NCI-H1105 (cell line): ENCODE measurements at regions not wholly inside any gene's neighbourhood (a gene's known extent, or its start where the extent isn't known, plus 50 kb on each side); places are given as distances from the start of the nearest gene placed in this dataset.
"Not testable (repeated sequence)": the region's sequence is repeated elsewhere in the genome, so short reads cannot be mapped to it uniquely, and the experiment has no call there.

ENCODE experiments used
- DNase-seq: peaks from one replicate; lab custom pipeline; 2025; lab: John Stamatoyannopoulos, UW

GRCh38 chr10:9390516-9390915, 1336.0 kb downstream of the GATA3 start:
- DNase-seq, result no peak

- DNase-seq, result no peak
These were observed 1344.9 kb downstream of the GATA3 start for GRCh38 chr10:9399275-9399983.

DNA sequence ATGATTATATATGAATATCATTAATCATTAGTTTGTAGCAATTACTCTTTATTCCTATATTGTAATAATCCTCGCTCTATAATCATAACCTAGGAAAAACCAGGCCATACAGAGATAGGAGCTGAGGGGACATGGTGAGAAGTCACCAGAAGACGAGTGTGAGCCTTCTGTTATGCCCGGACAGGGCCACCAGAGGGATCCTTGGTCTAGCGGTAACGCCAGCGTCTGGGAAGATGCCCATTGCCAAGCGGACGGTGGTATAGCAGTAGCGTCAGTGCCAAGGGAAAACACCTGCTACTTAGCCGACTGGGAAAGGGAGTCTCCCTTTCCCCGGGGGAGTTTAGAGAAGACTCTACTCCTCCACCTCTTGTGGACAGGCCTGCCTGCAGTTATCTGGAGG, 1347.6 kb downstream of the GATA3 start:
- DNase-seq, result not testable (repeated sequence)

DNA sequence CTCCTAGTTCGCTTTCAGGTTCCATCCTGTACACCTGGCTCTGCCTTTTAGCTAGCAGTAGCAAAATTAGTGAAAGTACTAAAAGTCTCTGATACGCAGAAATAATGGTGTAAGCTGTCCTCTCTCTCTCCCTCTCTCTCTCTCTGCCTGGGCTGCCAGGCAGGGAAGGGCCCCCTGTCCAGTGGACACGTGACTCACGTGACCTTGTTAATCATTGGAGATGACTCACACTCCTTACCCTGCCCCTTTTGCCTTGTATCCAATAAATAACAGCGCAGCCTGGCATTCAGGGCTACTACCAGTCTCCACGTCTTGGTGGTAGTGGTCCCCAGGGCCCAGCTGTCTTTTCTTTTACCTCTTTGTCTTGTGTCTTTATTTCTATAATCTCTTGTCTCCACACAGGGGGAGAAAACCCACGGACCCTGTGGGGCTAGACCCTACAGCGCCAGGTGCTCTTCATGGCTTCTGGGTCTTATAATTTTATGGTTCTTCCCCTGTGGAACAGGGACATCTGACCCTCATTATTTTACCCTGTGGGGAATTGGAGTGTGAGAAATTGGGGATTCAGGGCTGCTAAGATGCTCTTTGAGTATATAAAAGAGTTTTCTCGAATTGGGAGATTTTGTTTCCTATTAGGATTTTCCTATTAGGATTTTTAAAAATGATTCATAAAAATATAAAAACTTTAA, 1348.2 kb downstream of the GATA3 start:
- not testable (repeated sequence) for DNase-seq

DNA sequence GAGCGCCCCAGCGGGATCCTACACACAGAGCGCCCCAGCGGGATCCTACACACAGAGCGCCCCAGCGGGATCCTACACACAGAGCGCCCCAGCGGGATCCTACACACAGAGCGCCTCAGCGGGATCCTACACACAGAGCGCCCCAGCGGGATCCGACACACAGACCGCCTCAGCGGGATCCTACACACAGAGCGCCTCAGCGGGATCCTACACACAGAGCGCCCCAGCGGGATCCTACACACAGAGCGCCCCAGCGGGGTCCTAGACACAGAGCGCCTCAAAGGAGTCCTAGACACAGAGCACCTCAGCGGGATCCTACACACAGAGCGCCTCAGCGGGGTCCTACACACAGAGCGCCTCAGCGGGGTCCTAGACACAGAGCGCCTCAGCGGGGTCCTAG, 1352.7 kb downstream of the GATA3 start:
- DNase-seq, result not testable (repeated sequence)

- no peak for DNase-seq
These were observed 1361.8 kb downstream of the GATA3 start for GRCh38 chr10:9416331-9416730.

GRCh38 chr10:9419757-9420156, 1365.3 kb downstream of the GATA3 start:
- DNase-seq, result no peak

- DNase-seq, result no peak
These were observed 1372.7 kb downstream of the GATA3 start for GRCh38 chr10:9427209-9427608.

DNA sequence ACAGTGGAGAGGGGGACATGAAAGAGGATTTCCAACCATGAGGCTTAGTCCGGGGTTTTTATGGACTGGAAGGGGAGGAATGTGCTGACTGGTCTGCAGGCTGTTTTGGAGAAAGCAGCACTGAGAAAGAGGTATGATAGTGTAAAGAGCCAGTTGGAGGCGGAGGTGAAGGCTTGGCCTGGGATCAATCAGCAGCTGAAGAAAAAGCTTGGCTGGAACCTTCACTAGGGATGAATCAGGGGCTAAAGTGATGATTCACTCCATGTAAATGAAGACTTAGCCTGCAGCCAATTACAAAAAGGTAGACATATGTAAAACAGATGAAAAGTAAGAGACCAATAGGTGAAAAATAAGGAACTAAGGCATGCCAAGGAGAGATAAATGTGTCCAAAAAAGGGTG, 1382.6 kb downstream of the GATA3 start:
- no peak for DNase-seq

- DNase-seq, result no peak
These were observed 1389.3 kb downstream of the GATA3 start for GRCh38 chr10:9443758-9444157.

DNA sequence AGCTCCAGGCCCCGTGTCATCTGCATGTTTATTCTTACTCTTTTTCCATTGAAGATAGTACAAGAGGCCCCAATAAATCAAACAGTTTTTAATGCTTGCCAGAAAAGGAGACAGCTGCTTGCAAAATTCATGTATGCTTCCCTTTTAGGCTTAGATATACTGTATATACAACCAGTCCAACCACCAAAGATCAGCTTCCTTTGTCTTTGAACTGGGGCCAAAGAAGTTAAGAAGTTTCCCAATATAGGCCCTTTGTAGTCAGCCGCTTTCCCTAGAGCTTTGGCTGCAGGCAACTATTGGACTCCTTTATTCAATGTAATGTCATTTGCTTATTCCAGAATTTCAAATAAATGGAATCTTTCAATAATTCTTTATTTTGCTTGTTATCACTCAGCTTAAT, 1395.0 kb downstream of the GATA3 start:
- no peak for DNase-seq

GRCh38 chr10:9450801-9451200, 1396.3 kb downstream of the GATA3 start:
- no peak for DNase-seq

DNA sequence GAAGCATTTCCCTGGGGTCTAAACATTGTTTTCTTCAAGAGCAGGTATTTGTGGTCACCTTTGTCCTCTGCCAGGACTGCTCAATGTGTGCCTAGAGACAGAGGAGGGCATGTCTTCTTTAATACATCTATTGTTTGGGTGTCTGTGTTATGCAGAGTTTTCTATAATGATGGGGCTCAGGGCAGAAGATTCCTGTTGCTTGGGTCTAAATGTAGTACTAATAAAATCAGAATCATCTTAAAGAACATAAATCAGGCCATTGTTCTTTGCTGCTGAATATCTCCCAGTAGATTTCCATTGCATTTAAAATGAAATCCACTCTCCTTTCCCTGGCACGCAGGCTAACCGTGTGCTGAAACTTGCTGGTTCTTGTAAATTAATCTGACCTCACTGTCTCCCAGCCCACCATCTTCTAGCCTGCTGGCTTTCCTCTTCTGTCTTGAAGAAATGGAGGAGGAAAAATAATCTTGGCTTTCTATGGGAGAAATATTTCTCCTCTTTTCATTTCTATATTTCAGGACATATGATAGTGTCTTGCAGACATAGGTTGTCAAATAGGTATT, 1396.8 kb downstream of the GATA3 start:
- no peak for DNase-seq

- DNase-seq, result no peak
These were observed 1397.6 kb downstream of the GATA3 start for GRCh38 chr10:9452056-9452455.

GRCh38 chr10:9453871-9454270, 1399.4 kb downstream of the GATA3 start:
- DNase-seq, result not testable (repeated sequence)

- DNase-seq, result no peak
These were observed 1415.2 kb downstream of the GATA3 start for GRCh38 chr10:9469663-9470205.

GRCh38 chr10:9470581-9470980, 1416.1 kb downstream of the GATA3 start:
- no peak for DNase-seq

DNA sequence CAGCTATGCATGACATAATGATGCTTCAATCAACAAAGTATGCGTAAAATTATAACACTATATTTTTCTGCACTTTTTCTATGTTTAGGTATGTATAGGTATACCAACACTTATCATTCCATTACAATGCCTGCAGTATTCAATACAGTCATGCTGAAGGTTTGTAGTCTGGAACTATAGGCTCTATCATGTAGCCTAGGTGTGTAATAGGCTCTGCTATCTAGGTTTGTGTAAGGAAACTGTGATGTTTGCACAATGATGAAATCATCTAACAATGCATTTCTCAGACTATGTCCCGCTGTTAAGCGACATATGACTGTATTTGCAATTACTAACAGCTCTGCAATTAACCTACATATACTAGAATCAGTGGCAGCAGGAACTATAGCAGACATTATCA, 1447.5 kb downstream of the GATA3 start:
- DNase-seq, result no peak

DNA sequence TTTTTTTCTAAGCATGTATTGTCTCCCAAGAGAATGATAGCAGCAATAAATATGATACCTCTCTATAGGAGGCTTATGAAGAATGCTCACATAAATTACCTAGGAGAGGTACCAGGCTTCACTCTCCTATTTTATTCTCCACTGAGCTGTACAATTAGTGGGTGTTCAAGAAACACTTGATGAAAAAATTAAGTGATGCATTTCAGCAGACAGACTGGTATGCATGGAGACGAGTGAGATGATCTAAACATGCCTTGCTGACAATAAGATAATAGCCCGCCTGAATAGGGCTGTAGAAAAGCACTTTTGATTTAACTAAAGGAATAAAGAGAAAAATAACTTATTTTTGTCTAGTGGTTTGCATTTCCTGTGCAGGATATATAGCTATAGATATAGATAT, 1449.7 kb downstream of the GATA3 start:
- DNase-seq, result no peak

GRCh38 chr10:9505546-9505945, 1451.1 kb downstream of the GATA3 start:
- no peak for DNase-seq

DNA sequence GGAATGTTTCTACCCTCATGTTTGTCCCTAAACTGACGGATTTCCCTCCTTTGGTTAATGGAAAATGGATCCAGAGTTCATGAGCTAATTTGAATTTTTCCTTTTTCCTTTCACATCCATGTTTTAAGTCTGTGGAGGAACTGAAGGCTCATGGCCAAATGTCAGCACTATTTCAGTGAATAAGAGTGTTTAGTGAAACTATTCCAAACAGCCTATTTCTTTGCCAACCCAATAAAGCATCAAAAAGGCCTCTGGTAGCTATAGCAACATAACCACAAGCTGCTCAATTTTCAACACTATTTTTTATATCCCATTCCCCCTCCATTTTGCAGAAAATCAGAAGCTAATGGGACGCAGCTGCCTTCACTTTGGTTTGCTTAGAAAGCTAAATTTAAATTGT, 1454.1 kb downstream of the GATA3 start:
- DNase-seq, result no peak

- no peak for DNase-seq
These were observed 1456.1 kb downstream of the GATA3 start for GRCh38 chr10:9510626-9511025.

DNA sequence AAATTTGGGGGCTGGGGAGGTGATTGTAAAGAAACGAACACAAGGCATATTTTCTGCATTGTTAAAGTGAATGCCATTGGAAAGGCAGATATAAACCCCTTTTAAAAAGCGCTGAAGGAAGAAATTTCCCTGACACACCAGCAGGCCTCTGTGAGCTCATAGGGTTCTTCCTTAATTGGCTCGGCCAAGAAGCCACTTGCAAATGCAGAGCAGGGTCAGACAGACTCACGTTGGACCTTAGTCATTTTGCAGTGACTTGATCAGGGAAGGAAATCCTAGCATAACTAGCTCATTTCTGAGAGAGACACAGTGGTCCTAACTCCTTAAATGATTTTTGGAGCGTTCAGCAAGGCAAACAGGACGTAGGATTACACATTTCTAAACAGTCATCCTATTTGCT, 1461.4 kb downstream of the GATA3 start:
- no peak for DNase-seq
